AG09319 (cell line): ENCODE measurements at regions not wholly inside any gene's neighbourhood (a gene's known extent, or its start where the extent isn't known, plus 50 kb on each side); places are given as distances from the start of the nearest gene placed in this dataset.

Experiments
- DNase-seq: peaks from one replicate; pipeline ENCODE4 v3.0.0-alpha.2; 2010; ENCODE audit warnings: low read depth; ENCODE audit errors: extremely low read depth
- TF ChIP-seq, protein P1 (sequence below): IDR thresholded peaks from 2 replicates; pipeline ENCODE4 v1.5.1; 2011; ENCODE audit warnings: low read depth, mild to moderate bottlenecking, inconsistent platforms, low read length, moderate library complexity

DNA sequence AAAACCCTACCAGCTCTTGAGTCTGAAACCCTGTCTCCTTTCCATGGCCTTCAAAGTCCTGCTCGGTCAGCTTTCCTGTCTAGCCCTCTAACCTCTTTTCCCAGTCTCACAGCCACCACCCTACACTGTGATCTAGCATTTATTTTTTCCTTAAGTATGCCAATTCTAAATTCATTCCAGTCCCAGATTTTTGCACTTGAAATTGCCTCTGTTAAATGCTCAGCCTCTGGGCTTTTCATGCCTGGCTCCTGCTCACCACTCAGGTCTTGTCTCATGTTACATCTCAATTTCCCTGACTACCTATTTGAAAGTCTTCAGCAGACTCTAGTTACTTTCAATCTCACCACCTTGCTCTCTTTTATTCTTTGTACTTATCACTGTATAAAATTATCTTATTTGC lies 176.2 kb downstream of the ADGRL4 start:
- TF ChIP-seq, protein P1, sequence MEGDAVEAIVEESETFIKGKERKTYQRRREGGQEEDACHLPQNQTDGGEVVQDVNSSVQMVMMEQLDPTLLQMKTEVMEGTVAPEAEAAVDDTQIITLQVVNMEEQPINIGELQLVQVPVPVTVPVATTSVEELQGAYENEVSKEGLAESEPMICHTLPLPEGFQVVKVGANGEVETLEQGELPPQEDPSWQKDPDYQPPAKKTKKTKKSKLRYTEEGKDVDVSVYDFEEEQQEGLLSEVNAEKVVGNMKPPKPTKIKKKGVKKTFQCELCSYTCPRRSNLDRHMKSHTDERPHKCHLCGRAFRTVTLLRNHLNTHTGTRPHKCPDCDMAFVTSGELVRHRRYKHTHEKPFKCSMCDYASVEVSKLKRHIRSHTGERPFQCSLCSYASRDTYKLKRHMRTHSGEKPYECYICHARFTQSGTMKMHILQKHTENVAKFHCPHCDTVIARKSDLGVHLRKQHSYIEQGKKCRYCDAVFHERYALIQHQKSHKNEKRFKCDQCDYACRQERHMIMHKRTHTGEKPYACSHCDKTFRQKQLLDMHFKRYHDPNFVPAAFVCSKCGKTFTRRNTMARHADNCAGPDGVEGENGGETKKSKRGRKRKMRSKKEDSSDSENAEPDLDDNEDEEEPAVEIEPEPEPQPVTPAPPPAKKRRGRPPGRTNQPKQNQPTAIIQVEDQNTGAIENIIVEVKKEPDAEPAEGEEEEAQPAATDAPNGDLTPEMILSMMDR = no peak
- DNase-seq = no peak

DNA sequence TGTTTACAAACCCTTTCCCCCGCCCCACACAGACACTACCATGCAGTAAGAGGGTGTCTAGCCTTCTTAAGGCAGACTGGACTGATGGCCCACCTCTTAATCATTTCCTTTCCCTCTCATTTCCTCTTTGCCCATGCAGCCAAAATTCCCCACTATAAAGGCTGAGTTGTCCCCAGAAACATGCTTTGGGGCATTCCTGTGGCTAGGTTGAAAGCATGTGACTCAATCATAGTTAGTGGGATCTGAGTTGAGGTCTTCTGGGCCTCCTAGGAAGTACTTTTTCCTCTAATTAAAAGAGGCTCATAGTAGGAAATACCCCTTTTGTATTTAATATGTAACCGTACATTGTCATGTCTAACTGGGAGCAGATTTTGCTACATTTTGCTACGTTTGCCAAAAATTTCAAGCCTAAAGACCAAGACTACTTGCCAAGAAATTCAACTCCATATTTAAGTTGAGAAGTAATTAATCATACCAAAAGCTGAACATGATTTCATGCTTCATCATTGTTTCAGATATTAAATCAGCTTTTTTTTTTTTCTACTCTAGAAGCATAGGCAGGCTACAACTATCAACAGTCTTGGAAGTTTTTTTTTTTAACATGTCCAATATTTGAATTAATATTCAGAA lies 174.7 kb downstream of the ADGRL4 start:
- TF ChIP-seq, protein P1 = no peak
- peak; percentile 80 for DNase-seq

DNA sequence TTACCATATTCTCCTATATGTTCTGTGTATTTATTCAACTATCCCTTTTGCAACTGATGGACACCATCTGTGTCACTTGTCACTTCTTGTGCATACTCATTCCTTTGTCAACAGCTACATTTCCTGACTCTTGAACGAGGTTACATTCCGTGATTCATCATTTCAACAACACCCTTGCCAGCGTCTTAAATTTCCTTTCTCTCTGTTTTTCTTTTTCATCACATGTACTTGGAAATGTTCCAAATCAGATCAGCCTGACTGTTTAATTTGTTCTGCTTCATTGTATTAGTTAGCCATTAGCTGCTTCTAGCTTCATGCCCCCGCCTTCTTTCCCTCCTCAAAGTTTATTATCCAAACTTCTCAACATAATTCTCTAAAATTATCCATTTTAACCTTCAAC lies 173.0 kb downstream of the ADGRL4 start:
- TF ChIP-seq, protein P1 = no peak
- no peak for DNase-seq

DNA sequence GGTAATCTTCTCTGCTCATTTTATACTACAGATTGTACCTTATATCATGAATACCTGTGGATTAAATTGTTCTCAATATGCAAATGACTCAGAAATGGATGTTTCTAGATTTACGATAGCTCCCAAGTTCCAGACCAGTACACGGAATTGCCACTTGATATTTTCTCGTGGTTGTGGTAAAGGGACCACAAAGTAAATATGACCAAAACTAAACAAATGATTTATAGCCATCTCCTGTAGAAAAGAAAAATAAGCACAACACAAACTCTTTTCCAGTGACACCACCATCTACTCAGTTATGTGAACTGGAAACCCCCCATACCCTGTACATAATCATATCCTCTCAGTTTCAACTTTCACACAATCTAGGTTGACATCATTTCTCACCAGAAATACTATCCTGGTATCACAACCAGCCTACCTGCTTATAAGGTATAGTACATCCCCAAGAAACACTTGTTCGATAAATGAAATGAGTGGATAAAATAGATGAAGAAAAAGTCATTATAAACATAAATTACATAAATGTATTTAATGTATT lies 172.3 kb downstream of the ADGRL4 start:
- TF ChIP-seq, protein P1 = no peak
- no peak for DNase-seq

DNA sequence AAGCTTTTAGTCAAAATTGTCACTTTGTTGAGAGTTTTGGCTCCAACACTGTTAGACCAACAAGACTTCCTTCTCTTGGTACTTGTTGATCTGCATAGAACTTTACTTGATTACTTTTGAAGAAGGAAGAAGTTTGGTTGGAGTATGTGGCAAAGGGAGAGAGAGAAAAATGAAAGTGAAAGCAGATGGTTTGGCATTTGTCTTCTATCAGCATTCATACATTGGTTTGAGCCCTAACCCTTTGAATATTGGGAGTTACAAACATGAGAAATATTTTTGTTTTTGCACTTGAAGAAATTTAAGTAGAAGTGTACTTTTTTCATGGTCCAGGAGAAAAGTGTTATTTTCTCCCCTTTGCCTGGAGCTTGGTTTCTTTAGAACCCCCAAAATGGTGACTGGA lies 169.8 kb downstream of the ADGRL4 start:
- no peak for DNase-seq

DNA sequence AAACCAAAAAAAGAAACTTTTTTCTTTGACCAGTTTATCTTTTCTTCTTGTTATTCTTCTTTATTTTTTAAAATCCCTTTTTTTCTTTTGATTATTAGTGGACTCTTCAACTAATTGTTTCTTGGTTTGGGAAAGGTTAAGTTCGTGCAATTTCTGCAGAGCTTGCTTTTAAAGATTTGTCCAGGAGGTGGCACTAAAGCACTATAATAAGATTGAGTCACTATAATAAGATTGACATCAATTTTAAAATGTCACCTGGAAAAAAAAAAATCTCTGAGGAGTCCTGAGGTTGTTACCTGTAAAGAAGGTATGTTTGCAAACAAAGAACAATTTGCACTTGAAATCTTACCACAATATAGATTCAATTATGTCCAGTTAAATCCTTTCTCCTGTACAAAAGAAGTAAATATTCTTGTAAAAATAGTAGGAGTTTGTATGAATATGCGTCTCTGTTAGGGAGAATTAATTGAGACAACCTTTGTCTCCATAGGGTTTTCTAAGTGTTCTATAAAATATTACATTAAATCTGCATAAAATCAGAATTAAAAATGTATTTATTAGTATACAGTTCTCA lies 166.7 kb downstream of the ADGRL4 start:
- DNase-seq = no peak
- TF ChIP-seq, protein P1 = peak; percentile 65

More for the DNA sequence above, 169.8 kb downstream of the ADGRL4 start:
- TF ChIP-seq, protein P1 = no peak
